H9 (cell line): ENCODE measurements at regions not wholly inside any gene's neighbourhood (a gene's known extent, or its start where the extent isn't known, plus 50 kb on each side); places are given as distances from the start of the nearest gene placed in this dataset.
A peak's percentile ranks its signal among the peaks of the same experiment; 100 is the strongest.

Experiments used
- DNase-seq: peaks from one replicate; pipeline ENCODE4 v3.0.0-alpha.2; 2017
- H2AFZ ChIP-seq: one replicate; pipeline ENCODE4 v1.6.1; 2013; ENCODE audit warnings: mild to moderate bottlenecking, low read length, control low read depth, moderate library complexity
- H2AK5ac ChIP-seq: 2 replicates; pipeline ENCODE4 v1.6.1; 2013; ENCODE audit warnings: low read length, control low read depth, mixed read lengths; ENCODE audit not compliant: insufficient read length
- H2BK120ac ChIP-seq: one replicate; pipeline ENCODE4 v1.6.1; 2013; ENCODE audit warnings: low read depth, mild to moderate bottlenecking, low read length, control low read depth, inconsistent platforms; ENCODE audit not compliant: poor library complexity, severe bottlenecking
- H2BK12ac ChIP-seq: 2 replicates; pipeline ENCODE4 v1.6.1; 2013; ENCODE audit warnings: low read length, control low read depth, mixed read lengths, low read depth; ENCODE audit not compliant: insufficient read length
- H2BK15ac ChIP-seq: 2 replicates; pipeline ENCODE4 v1.6.1; 2013; ENCODE audit warnings: low read depth, low read length, control low read depth
- H2BK20ac ChIP-seq: one replicate; pipeline ENCODE4 v1.6.1; 2013; ENCODE audit warnings: low read depth, mild to moderate bottlenecking, low read length, control low read depth, inconsistent platforms; ENCODE audit not compliant: poor library complexity, severe bottlenecking
- H2BK5ac ChIP-seq: 2 replicates; pipeline ENCODE4 v1.6.1; 2013; ENCODE audit warnings: low read length, control low read depth, mixed read lengths; ENCODE audit not compliant: insufficient read length
- H3K14ac ChIP-seq: 2 replicates; pipeline ENCODE4 v1.6.1; 2013; ENCODE audit warnings: low read length, control low read depth; ENCODE audit not compliant: insufficient read depth
- H3K18ac ChIP-seq: 2 replicates; pipeline ENCODE4 v1.6.1; 2013; ENCODE audit warnings: low read depth, mild to moderate bottlenecking, mixed read lengths, low read length, control low read depth; ENCODE audit not compliant: insufficient read length
- H3K23ac ChIP-seq: 2 replicates; pipeline ENCODE4 v1.6.1; 2013; ENCODE audit warnings: low read length, control low read depth, mixed read lengths, low read depth; ENCODE audit not compliant: insufficient read length
- H3K23me2 ChIP-seq: 2 replicates; pipeline ENCODE4 v1.6.1; 2013; ENCODE audit warnings: low read depth, mild to moderate bottlenecking, mixed read lengths, low read length, control low read depth; ENCODE audit not compliant: insufficient read length, poor library complexity, severe bottlenecking
- H3K27ac ChIP-seq: 2 replicates; pipeline ENCODE4 v1.5.1; 2013; ENCODE audit warnings: low read length, control low read depth, mixed read lengths, low read depth; ENCODE audit not compliant: insufficient read length
- H3K27me3 ChIP-seq: 2 replicates; pipeline ENCODE4 v1.6.1; 2013; ENCODE audit warnings: low read length, control low read depth, inconsistent platforms; ENCODE audit not compliant: insufficient read depth
- H3K4ac ChIP-seq: 2 replicates; pipeline ENCODE4 v1.6.1; 2013; ENCODE audit warnings: low read depth, mild to moderate bottlenecking, control low read depth, inconsistent platforms, low read length, moderate library complexity
- H3K4me1 ChIP-seq: 2 replicates; pipeline ENCODE4 v1.6.1; 2013; ENCODE audit warnings: low read length, control low read depth, inconsistent platforms; ENCODE audit not compliant: insufficient read depth
- H3K4me2 ChIP-seq: 2 replicates; pipeline ENCODE4 v1.6.1; 2013; ENCODE audit warnings: low read length, control low read depth, mixed read lengths; ENCODE audit not compliant: insufficient read length, insufficient read depth
- H3K56ac ChIP-seq: 2 replicates; pipeline ENCODE4 v1.6.1; 2013; ENCODE audit warnings: low read depth, mild to moderate bottlenecking, mixed read lengths, low read length, control low read depth; ENCODE audit not compliant: insufficient read length
- H3K79me1 ChIP-seq: 2 replicates; pipeline ENCODE4 v1.6.1; 2013; ENCODE audit warnings: low read depth, mild to moderate bottlenecking, moderate library complexity, low read length, control low read depth, inconsistent platforms; ENCODE audit not compliant: insufficient read depth, poor library complexity, severe bottlenecking
- H3K79me2 ChIP-seq: 2 replicates; pipeline ENCODE4 v1.6.1; 2013; ENCODE audit warnings: low read length, control low read depth, inconsistent platforms; ENCODE audit not compliant: insufficient read depth
- H3K9ac ChIP-seq: 2 replicates; pipeline ENCODE4 v1.6.1; 2013; ENCODE audit warnings: low read length, control low read depth, mixed read lengths; ENCODE audit not compliant: insufficient read length; ENCODE audit errors: extremely low read depth
- H3K9me3 ChIP-seq: one replicate; pipeline ENCODE4 v1.6.1; 2013; ENCODE audit warnings: low read depth, low read length, inconsistent platforms; ENCODE audit not compliant: control insufficient read depth
- H3T11ph ChIP-seq: one replicate; pipeline ENCODE4 v1.6.1; 2013; ENCODE audit warnings: mild to moderate bottlenecking, low read length, control low read depth, inconsistent platforms
- H4K20me1 ChIP-seq: one replicate; pipeline ENCODE4 v1.6.1; 2013; ENCODE audit not compliant: control insufficient read depth, insufficient read length, insufficient read depth
- H4K5ac ChIP-seq: 2 replicates; pipeline ENCODE4 v1.6.1; 2013; ENCODE audit warnings: low read depth, mild to moderate bottlenecking, mixed read lengths, low read length, control low read depth; ENCODE audit not compliant: insufficient read length
- H4K8ac ChIP-seq: replicated peaks from 2 replicates; pipeline ENCODE4 v1.6.1; 2013; ENCODE audit warnings: low read length, control low read depth, mixed read lengths, low read depth; ENCODE audit not compliant: insufficient read length
- H4K91ac ChIP-seq: 2 replicates; pipeline ENCODE4 v1.6.1; 2013; ENCODE audit warnings: low read depth, mild to moderate bottlenecking, moderate library complexity, mixed read lengths, low read length, control low read depth; ENCODE audit not compliant: insufficient read length
- H3K27ac Mint-ChIP-seq, 3 experiments: 2 replicates in 2 of 3; 3 replicates in 1 of 3; pipeline ENCODE4 v1.8.0; 2020 to 2021; ENCODE audit warnings: mixed read lengths in 3 of 3, mild to moderate bottlenecking in 1 of 3, moderate library complexity in 1 of 3
- H3K27me3 Mint-ChIP-seq: 2 replicates; pipeline ENCODE4 v1.8.0; 2021; ENCODE audit warnings: low read depth, mild to moderate bottlenecking, moderate library complexity, mixed read lengths
- H3K36me3 Mint-ChIP-seq, 3 experiments: 2 replicates in 2 of 3; 3 replicates in 1 of 3; pipeline ENCODE4 v1.8.0; 2020 to 2021; ENCODE audit warnings: low read depth in 3 of 3, mixed read lengths in 3 of 3; ENCODE audit not compliant: insufficient read depth in 1 of 3
- H3K4me1 Mint-ChIP-seq, 2 experiments: 2 replicates each; pipeline ENCODE4 v1.8.0; 2020; ENCODE audit warnings: mixed read lengths in 2 of 2
- H3K4me3 Mint-ChIP-seq, 2 experiments: 2 replicates in 1 of 2; 3 replicates in 1 of 2; pipeline ENCODE4 v1.8.0; 2020 to 2021; ENCODE audit warnings: mild to moderate bottlenecking in 2 of 2, mixed read lengths in 2 of 2, moderate library complexity in 1 of 2
- H3K9me3 Mint-ChIP-seq, 2 experiments: 2 replicates in 1 of 2; 3 replicates in 1 of 2; pipeline ENCODE4 v1.8.0; 2020; ENCODE audit warnings: mild to moderate bottlenecking in 2 of 2, mixed read lengths in 2 of 2, moderate library complexity in 1 of 2
- CTCF ChIP-seq: fragments of 200-600 bp; sonication (generic); conservative IDR thresholded peaks from 3 replicates; pipeline ENCODE4 v1.8.0; 2021; ENCODE audit warnings: antibody characterized with exemption, mild to moderate bottlenecking
- WGBS: extraction: QIAGEN DNeasy Blood & Tissue Kit; methylation state at CpG from one replicate; pipeline ENCODE4 v1.1.7; 2013; ENCODE audit warnings: missing lambda C conversion rate, low lambda C conversion rate, mixed read lengths; ENCODE audit not compliant: insufficient read length; ENCODE audit errors: extremely low coverage; 5-methylcytosine and 5-hydroxymethylcytosine counted together

DNA sequence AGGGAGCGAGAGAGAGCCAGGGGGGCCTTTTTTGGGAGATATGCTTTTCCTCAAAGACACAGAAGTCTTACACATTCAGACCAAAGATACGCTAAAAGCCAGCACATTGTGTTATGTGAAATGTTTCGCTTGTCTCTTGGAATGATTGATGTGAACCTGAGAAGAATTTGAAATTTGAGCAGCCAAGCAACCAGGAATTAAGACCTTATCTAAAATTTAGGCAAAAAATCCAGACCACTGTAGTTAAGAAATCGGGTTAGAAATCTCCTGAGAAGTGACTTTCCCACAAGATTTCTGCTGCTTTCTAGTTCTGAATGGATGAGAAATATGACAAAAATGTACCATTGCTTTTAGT is 223.2 kb upstream of the GMDS start:
- Histone ChIP-seq H4K5ac (no peak overlapping the region), H2BK20ac (no peak overlapping the region), H3K4me2 (peak overlapping the region; percentile 43), H3T11ph (no peak overlapping the region), H4K20me1 (no peaks in the 10 kb centered on the region), H3K27me3 (no peaks in the 10 kb centered on the region; the same call in 1 of the 2 replicates), H4K91ac (no peak overlapping the region), H2AFZ (no peak overlapping the region), H2BK5ac (no peak overlapping the region), H3K23me2 (peaks cover 3% of the 10 kb centered on the region), H4K8ac (no peak overlapping the region), H3K14ac (no peak overlapping the region), H3K4me1 (no peaks in the 10 kb centered on the region; the same call in 1 of the 2 replicates), H3K27ac (no peak overlapping the region), H3K18ac (no peak overlapping the region), H2AK5ac (no peak overlapping the region), H2BK120ac (no peak overlapping the region), H3K79me2 (no peaks in the 10 kb centered on the region), H3K23ac (no peak overlapping the region), H3K79me1 (no peaks in the 10 kb centered on the region), H2BK15ac (no peak overlapping the region), H3K56ac (no peak overlapping the region), H3K9me3 (no peaks in the 10 kb centered on the region), H3K4ac (no peak overlapping the region), H3K9ac (no peak overlapping the region), H2BK12ac (no peak overlapping the region)
- Mint-ChIP-seq H3K4me3 (no peak overlapping the region; a peak in 1 of 5 replicates), H3K4me1 (peaks cover 17 to 29% of the 10 kb centered on the region in 2 experiments), H3K27ac (no peak overlapping the region), H3K36me3 (no peaks in the 10 kb centered on the region), H3K9me3 (no peaks in the 10 kb centered on the region), H3K27me3 (peaks cover 30% of the 10 kb centered on the region)
- no peak for DNase-seq
- no peak for TF ChIP-seq CTCF
- no CpG with 5 or more reads among the region's 4 CpGs for WGBS
